ENCODE measurements at regions not wholly inside any gene's neighbourhood (a gene's known extent, or its start where the extent isn't known, plus 50 kb on each side); places are given as distances from the start of the nearest gene placed in this dataset.

GRCh38 chr4:60857130-60857753, 342.9 kb upstream of the ADGRL3 start:
- WGBS (ENCODE audit: insufficient coverage, insufficient read length), result no CpG with 5 or more reads among the region's 6 CpGs
- Histone ChIP-seq H3K4me3 (ENCODE audit: low read length) (no peak overlapping the region), H3K36me3 (ENCODE audit: control insufficient read depth, insufficient read depth, low read length) (no peaks in the 10 kb centered on the region), H3K4me1 (ENCODE audit: control insufficient read depth, insufficient read depth, low read length) (no peaks in the 10 kb centered on the region), H3K9me3 (ENCODE audit: control insufficient read depth, insufficient read depth, low read length) (no peaks in the 10 kb centered on the region), H3K27me3 (ENCODE audit: control insufficient read depth, insufficient read depth, low read length) (no peaks in the 10 kb centered on the region), H3K27ac (ENCODE audit: low read length) (no peak overlapping the region)
- DNase-seq (ENCODE audit: low read depth, low spot score), result no peak

GRCh38 chr4:60863442-60863841, 336.7 kb upstream of the ADGRL3 start:
- Histone ChIP-seq H3K36me3 (ENCODE audit: control insufficient read depth, insufficient read depth, low read length) (no peaks in the 10 kb centered on the region), H3K9me3 (ENCODE audit: control insufficient read depth, insufficient read depth, low read length) (no peaks in the 10 kb centered on the region), H3K4me3 (ENCODE audit: low read length) (no peak overlapping the region), H3K27me3 (ENCODE audit: control insufficient read depth, insufficient read depth, low read length) (no peaks in the 10 kb centered on the region), H3K4me1 (ENCODE audit: control insufficient read depth, insufficient read depth, low read length) (no peaks in the 10 kb centered on the region), H3K27ac (ENCODE audit: low read length) (no peak overlapping the region)
- no peak for DNase-seq (ENCODE audit: low read depth, low spot score)
- WGBS (ENCODE audit: insufficient coverage, insufficient read length), result no CpG with 5 or more reads among the region's 3 CpGs

- Histone ChIP-seq H3K4me3 (ENCODE audit: low read length) (no peak overlapping the region), H3K27ac (ENCODE audit: low read length) (no peak overlapping the region), H3K27me3 (ENCODE audit: control insufficient read depth, insufficient read depth, low read length) (no peaks in the 10 kb centered on the region), H3K36me3 (ENCODE audit: control insufficient read depth, insufficient read depth, low read length) (no peaks in the 10 kb centered on the region), H3K4me1 (ENCODE audit: control insufficient read depth, insufficient read depth, low read length) (no peaks in the 10 kb centered on the region), H3K9me3 (ENCODE audit: control insufficient read depth, insufficient read depth, low read length) (no peaks in the 10 kb centered on the region)
- WGBS (ENCODE audit: insufficient coverage, insufficient read length), result no CpG with 5 or more reads among the region's 4 CpGs
- DNase-seq (ENCODE audit: low read depth, low spot score), result peak; percentile 7
Measured at GRCh38 chr4:60865273-60865672, 334.9 kb upstream of the ADGRL3 start.

- Histone ChIP-seq H3K27ac (ENCODE audit: low read length) (no peak overlapping the region), H3K27me3 (ENCODE audit: control insufficient read depth, insufficient read depth, low read length) (no peaks in the 10 kb centered on the region), H3K4me3 (ENCODE audit: low read length) (no peak overlapping the region), H3K4me1 (ENCODE audit: control insufficient read depth, insufficient read depth, low read length) (no peaks in the 10 kb centered on the region), H3K9me3 (ENCODE audit: control insufficient read depth, insufficient read depth, low read length) (no peaks in the 10 kb centered on the region), H3K36me3 (ENCODE audit: control insufficient read depth, insufficient read depth, low read length) (no peaks in the 10 kb centered on the region)
- DNase-seq (ENCODE audit: low read depth, low spot score), result no peak
- WGBS (ENCODE audit: insufficient coverage, insufficient read length), result 90% methylated on average over 1 of the region's 3 CpGs
Measured at GRCh38 chr4:60868232-60868960, 331.7 kb upstream of the ADGRL3 start.

GRCh38 chr4:60879135-60879701, 320.9 kb upstream of the ADGRL3 start:
- H3K36me3 ChIP-seq (ENCODE audit: control insufficient read depth, insufficient read depth, low read length), result no peaks in the 10 kb centered on the region
- H3K27me3 ChIP-seq (ENCODE audit: control insufficient read depth, insufficient read depth, low read length), result no peaks in the 10 kb centered on the region
- no peak overlapping the region for H3K4me3 ChIP-seq (ENCODE audit: low read length)
- H3K9me3 ChIP-seq (ENCODE audit: control insufficient read depth, insufficient read depth, low read length), result no peaks in the 10 kb centered on the region
- no peak overlapping the region for H3K27ac ChIP-seq (ENCODE audit: low read length)
- DNase-seq (ENCODE audit: low read depth, low spot score), result no peak
- no CpG with 5 or more reads among the region's 1 CpG for WGBS (ENCODE audit: insufficient coverage, insufficient read length)
- no peaks in the 10 kb centered on the region for H3K4me1 ChIP-seq (ENCODE audit: control insufficient read depth, insufficient read depth, low read length)

GRCh38 chr4:60884587-60884986, 315.5 kb upstream of the ADGRL3 start:
- DNase-seq (ENCODE audit: low read depth, low spot score), result no peak
- Histone ChIP-seq H3K9me3 (ENCODE audit: control insufficient read depth, insufficient read depth, low read length) (no peaks in the 10 kb centered on the region), H3K36me3 (ENCODE audit: control insufficient read depth, insufficient read depth, low read length) (no peaks in the 10 kb centered on the region), H3K27me3 (ENCODE audit: control insufficient read depth, insufficient read depth, low read length) (no peaks in the 10 kb centered on the region), H3K27ac (ENCODE audit: low read length) (no peak overlapping the region), H3K4me3 (ENCODE audit: low read length) (no peak overlapping the region), H3K4me1 (ENCODE audit: control insufficient read depth, insufficient read depth, low read length) (no peaks in the 10 kb centered on the region)
- WGBS (ENCODE audit: insufficient coverage, insufficient read length), result no CpG with 5 or more reads among the region's 7 CpGs

GRCh38 chr4:60885011-60885410, 315.1 kb upstream of the ADGRL3 start:
- Histone ChIP-seq H3K36me3 (ENCODE audit: control insufficient read depth, insufficient read depth, low read length) (no peaks in the 10 kb centered on the region), H3K4me3 (ENCODE audit: low read length) (no peak overlapping the region), H3K27ac (ENCODE audit: low read length) (no peak overlapping the region), H3K27me3 (ENCODE audit: control insufficient read depth, insufficient read depth, low read length) (no peaks in the 10 kb centered on the region), H3K4me1 (ENCODE audit: control insufficient read depth, insufficient read depth, low read length) (no peaks in the 10 kb centered on the region), H3K9me3 (ENCODE audit: control insufficient read depth, insufficient read depth, low read length) (no peaks in the 10 kb centered on the region)
- no CpG with 5 or more reads among the region's 2 CpGs for WGBS (ENCODE audit: insufficient coverage, insufficient read length)
- no peak for DNase-seq (ENCODE audit: low read depth, low spot score)

- Histone ChIP-seq H3K27me3 (ENCODE audit: control insufficient read depth, insufficient read depth, low read length) (no peaks in the 10 kb centered on the region), H3K36me3 (ENCODE audit: control insufficient read depth, insufficient read depth, low read length) (no peaks in the 10 kb centered on the region), H3K9me3 (ENCODE audit: control insufficient read depth, insufficient read depth, low read length) (no peaks in the 10 kb centered on the region), H3K27ac (ENCODE audit: low read length) (no peak overlapping the region), H3K4me3 (ENCODE audit: low read length) (no peak overlapping the region), H3K4me1 (ENCODE audit: control insufficient read depth, insufficient read depth, low read length) (no peaks in the 10 kb centered on the region)
- WGBS (ENCODE audit: insufficient coverage, insufficient read length), result 100% methylated on average over 2 of the region's 2 CpGs
- no peak for DNase-seq (ENCODE audit: low read depth, low spot score)
Measured at GRCh38 chr4:60890743-60891142, 309.4 kb upstream of the ADGRL3 start.

- Histone ChIP-seq H3K36me3 (ENCODE audit: control insufficient read depth, insufficient read depth, low read length) (no peaks in the 10 kb centered on the region), H3K4me3 (ENCODE audit: low read length) (no peak overlapping the region), H3K9me3 (ENCODE audit: control insufficient read depth, insufficient read depth, low read length) (no peaks in the 10 kb centered on the region), H3K27ac (ENCODE audit: low read length) (no peak overlapping the region), H3K4me1 (ENCODE audit: control insufficient read depth, insufficient read depth, low read length) (no peaks in the 10 kb centered on the region), H3K27me3 (ENCODE audit: control insufficient read depth, insufficient read depth, low read length) (no peaks in the 10 kb centered on the region)
- no peak for DNase-seq (ENCODE audit: low read depth, low spot score)
Measured at GRCh38 chr4:60891947-60892346, 308.2 kb upstream of the ADGRL3 start.

GRCh38 chr4:60897415-60897814, 302.7 kb upstream of the ADGRL3 start:
- H3K27ac ChIP-seq (ENCODE audit: low read length), result no peak overlapping the region
- DNase-seq (ENCODE audit: low read depth, low spot score), result no peak
- H3K36me3 ChIP-seq (ENCODE audit: control insufficient read depth, insufficient read depth, low read length), result no peaks in the 10 kb centered on the region
- no peak overlapping the region for H3K4me3 ChIP-seq (ENCODE audit: low read length)
- WGBS (ENCODE audit: insufficient coverage, insufficient read length), result no CpG with 5 or more reads among the region's 3 CpGs
- no peaks in the 10 kb centered on the region for H3K27me3 ChIP-seq (ENCODE audit: control insufficient read depth, insufficient read depth, low read length)
- H3K9me3 ChIP-seq (ENCODE audit: control insufficient read depth, insufficient read depth, low read length), result no peaks in the 10 kb centered on the region
- no peaks in the 10 kb centered on the region for H3K4me1 ChIP-seq (ENCODE audit: control insufficient read depth, insufficient read depth, low read length)

GRCh38 chr4:60905162-60905561, 295.0 kb upstream of the ADGRL3 start:
- Histone ChIP-seq H3K4me1 (ENCODE audit: control insufficient read depth, insufficient read depth, low read length) (no peaks in the 10 kb centered on the region), H3K27ac (ENCODE audit: low read length) (no peak overlapping the region), H3K4me3 (ENCODE audit: low read length) (no peak overlapping the region), H3K36me3 (ENCODE audit: control insufficient read depth, insufficient read depth, low read length) (no peaks in the 10 kb centered on the region), H3K27me3 (ENCODE audit: control insufficient read depth, insufficient read depth, low read length) (no peaks in the 10 kb centered on the region), H3K9me3 (ENCODE audit: control insufficient read depth, insufficient read depth, low read length) (no peaks in the 10 kb centered on the region)
- no peak for DNase-seq (ENCODE audit: low read depth, low spot score)
- 100% methylated on average over 1 of the region's 4 CpGs for WGBS (ENCODE audit: insufficient coverage, insufficient read length)

Data from iPS DF 6.9 (cell line).